Ovary (tissue), 3 donors: ENCODE measurements at regions not wholly inside any gene's neighbourhood (a gene's known extent, or its start where the extent isn't known, plus 50 kb on each side); places are given as distances from the start of the nearest gene placed in this dataset.

Experiments
- EP300 ChIP-seq: sonication (generic); formaldehyde crosslinking; IDR thresholded peaks from one replicate; pipeline ENCODE4 v1.6.1; 2017; ENCODE audit warnings: antibody characterized with exemption
- POLR2A ChIP-seq: fragments of 450-650 bp; IDR thresholded peaks from one replicate; pipeline ENCODE4 v1.6.1; 2017; ENCODE audit warnings: antibody characterized with exemption, mild to moderate bottlenecking, moderate library complexity
- TF ChIP-seq, protein P1 (sequence below), 3 donors: fragments of 450-650 bp in 2 of 3; fragments of 200-600 bp in 1 of 3; IDR thresholded peaks; one replicate each; pipeline versions ENCODE4 v1.5.1 to v1.8.0; 2016 to 2022; ENCODE audit warnings: antibody characterized with exemption in 3 of 3, mild to moderate bottlenecking in 1 of 3
- donor health status: DM: no; HTN: no; CAD: no.

DNA sequence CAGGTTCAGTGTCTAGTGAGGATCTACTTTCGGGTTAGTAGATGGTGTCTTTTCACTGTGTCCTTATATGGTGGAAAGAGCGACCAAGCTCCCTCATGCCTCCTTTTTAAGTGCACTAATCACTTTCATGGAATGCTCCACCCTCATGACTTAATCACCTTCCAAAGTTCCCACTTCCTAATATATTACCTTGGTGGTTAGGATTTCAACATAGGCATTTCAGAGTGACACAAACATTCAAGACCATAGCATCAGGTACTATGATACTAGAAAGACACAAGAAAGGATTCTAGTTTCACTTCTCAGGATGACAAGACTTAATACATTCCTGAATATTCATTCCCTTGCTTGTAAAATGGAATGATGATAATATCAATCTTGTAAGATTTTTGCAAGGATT, 119.1 kb upstream of the FAM3C start:
- TF ChIP-seq, protein P1, sequence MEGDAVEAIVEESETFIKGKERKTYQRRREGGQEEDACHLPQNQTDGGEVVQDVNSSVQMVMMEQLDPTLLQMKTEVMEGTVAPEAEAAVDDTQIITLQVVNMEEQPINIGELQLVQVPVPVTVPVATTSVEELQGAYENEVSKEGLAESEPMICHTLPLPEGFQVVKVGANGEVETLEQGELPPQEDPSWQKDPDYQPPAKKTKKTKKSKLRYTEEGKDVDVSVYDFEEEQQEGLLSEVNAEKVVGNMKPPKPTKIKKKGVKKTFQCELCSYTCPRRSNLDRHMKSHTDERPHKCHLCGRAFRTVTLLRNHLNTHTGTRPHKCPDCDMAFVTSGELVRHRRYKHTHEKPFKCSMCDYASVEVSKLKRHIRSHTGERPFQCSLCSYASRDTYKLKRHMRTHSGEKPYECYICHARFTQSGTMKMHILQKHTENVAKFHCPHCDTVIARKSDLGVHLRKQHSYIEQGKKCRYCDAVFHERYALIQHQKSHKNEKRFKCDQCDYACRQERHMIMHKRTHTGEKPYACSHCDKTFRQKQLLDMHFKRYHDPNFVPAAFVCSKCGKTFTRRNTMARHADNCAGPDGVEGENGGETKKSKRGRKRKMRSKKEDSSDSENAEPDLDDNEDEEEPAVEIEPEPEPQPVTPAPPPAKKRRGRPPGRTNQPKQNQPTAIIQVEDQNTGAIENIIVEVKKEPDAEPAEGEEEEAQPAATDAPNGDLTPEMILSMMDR (IDR thresholded peaks at IDR 0.05) = no peak
- TF ChIP-seq POLR2A (no peak), EP300 (no peak)
